ENCODE measurements at regions not wholly inside any gene's neighbourhood (a gene's known extent, or its start where the extent isn't known, plus 50 kb on each side); places are given as distances from the start of the nearest gene placed in this dataset.
"Not testable (repeated sequence)": the region's sequence is repeated elsewhere in the genome, so short reads cannot be mapped to it uniquely, and the experiment has no call there.

GRCh38 chr15:20256394-20256793 lies 285.2 kb downstream of the GOLGA6L6 start:
- TF ChIP-seq CTCF (IDR thresholded peaks at IDR 0.05); ZFX (IDR thresholded peaks at IDR 0.05; ENCODE audit: borderline replicate concordance): not testable (repeated sequence)

Data from 22Rv1 (cell line).